ENCODE measurements at regions not wholly inside any gene's neighbourhood (a gene's known extent, or its start where the extent isn't known, plus 50 kb on each side); places are given as distances from the start of the nearest gene placed in this dataset.

DNA sequence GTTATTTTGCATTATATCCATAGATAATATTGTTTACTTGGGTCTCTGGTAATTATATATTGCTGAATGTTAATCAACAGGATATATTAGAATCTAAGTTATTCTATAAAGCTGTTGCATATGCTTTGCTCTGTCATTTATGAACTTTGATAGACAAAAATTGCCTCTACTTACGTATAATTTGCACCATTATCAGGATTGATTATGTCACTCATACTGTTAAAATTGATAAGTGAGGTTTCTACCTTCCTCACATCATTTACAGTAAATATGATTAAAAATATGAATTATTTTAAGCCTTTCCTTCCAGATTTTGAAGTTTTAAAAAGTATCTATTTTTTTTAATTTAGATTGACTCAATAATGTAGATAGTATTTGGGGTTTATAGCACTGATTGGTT lies 1540.4 kb upstream of the PRMT6 start:
- H3K27ac ChIP-seq (ENCODE audit: control insufficient read depth, insufficient read depth): no peak overlapping the region
- CTCF ChIA-PET: no interaction called here
- SMC1A ChIA-PET (ENCODE audit: uncharacterized antibody, unreplicated experiment): interaction anchor here (0.7 kb wide), 1 partner anchor 71 kb away, joined by 3 read pairs; no protein-coding TSS in a partner anchor
- intact Hi-C loops (cut with micrococcal nuclease; ENCODE audit: unreplicated experiment) (no loop called here), in situ Hi-C loops (cut with MboI) (no loop called here)
- no peaks in the 10 kb centered on the region for H3K4me1 ChIP-seq (ENCODE audit: control insufficient read depth, insufficient read depth, low read length)
- TF ChIP-seq NKRF (conservative IDR thresholded peaks at IDR 0.05) (no peak), PAX5 (IDR thresholded peaks at IDR 0.05; ENCODE audit: borderline replicate concordance, low read depth, low read length) (no peak), WRNIP1 (IDR thresholded peaks at IDR 0.05; ENCODE audit: borderline replicate concordance, low read depth, low read length) (no peak), GATAD2B (conservative IDR thresholded peaks at IDR 0.05; ENCODE audit: low read depth) (no peak), CEBPB (IDR thresholded peaks at IDR 0.05; ENCODE audit: borderline replicate concordance in 1 of 2, low read depth in 2 of 2, low read length in 2 of 2) (no peak), SIN3A (IDR thresholded peaks at IDR 0.05; ENCODE audit: low read depth, low read length) (no peak), BCLAF1 (IDR thresholded peaks at IDR 0.05) (no peak), NR2F1 (conservative IDR thresholded peaks at IDR 0.05) (no peak), JUND (IDR thresholded peaks at IDR 0.05; ENCODE audit: low read depth, low read length) (no peak), RUNX3 (IDR thresholded peaks at IDR 0.05; ENCODE audit: low read length) (no peak), REST (IDR thresholded peaks at IDR 0.05; ENCODE audit: low read depth, low read length) (no peak), CBX5 (IDR thresholded peaks at IDR 0.05; ENCODE audit: low read depth) (no peak), ZNF384 (IDR thresholded peaks at IDR 0.05; ENCODE audit: borderline replicate concordance, low read depth, low read length) (no peak), HDAC6 (IDR thresholded peaks at IDR 0.05; ENCODE audit: unreplicated experiment) (no peak), KLF5 (IDR thresholded peaks at IDR 0.05; ENCODE audit: partially characterized antibody) (no peak)
- TF ChIP-seq, protein P1, sequence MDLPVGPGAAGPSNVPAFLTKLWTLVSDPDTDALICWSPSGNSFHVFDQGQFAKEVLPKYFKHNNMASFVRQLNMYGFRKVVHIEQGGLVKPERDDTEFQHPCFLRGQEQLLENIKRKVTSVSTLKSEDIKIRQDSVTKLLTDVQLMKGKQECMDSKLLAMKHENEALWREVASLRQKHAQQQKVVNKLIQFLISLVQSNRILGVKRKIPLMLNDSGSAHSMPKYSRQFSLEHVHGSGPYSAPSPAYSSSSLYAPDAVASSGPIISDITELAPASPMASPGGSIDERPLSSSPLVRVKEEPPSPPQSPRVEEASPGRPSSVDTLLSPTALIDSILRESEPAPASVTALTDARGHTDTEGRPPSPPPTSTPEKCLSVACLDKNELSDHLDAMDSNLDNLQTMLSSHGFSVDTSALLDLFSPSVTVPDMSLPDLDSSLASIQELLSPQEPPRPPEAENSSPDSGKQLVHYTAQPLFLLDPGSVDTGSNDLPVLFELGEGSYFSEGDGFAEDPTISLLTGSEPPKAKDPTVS (IDR thresholded peaks at IDR 0.05; ENCODE audit: low read depth, low read length): no peak
- H3K4me2 ChIP-seq (ENCODE audit: control insufficient read depth, insufficient read depth): no peak overlapping the region
- FAIRE-seq: no peak
- no peak overlapping the region for H3K4me3 ChIP-seq
- no peak overlapping the region for H3K9ac ChIP-seq (ENCODE audit: control insufficient read depth, insufficient read depth, low read length)
- H3K36me3 ChIP-seq (ENCODE audit: control insufficient read depth in 2 of 2, insufficient read depth in 2 of 2, low read length in 1 of 2): no peaks in the 10 kb centered on the region
- POLR2A ChIA-PET: no interaction called here
- H3K27me3 ChIP-seq (replicated peaks in 1 of 2; ENCODE audit: control insufficient read depth in 2 of 2, insufficient read depth in 2 of 2, low read length in 1 of 2): no peaks in the 10 kb centered on the region
- H3K79me2 ChIP-seq (ENCODE audit: control insufficient read depth, insufficient read depth, low read length): no peaks in the 10 kb centered on the region
- 0% methylated on average over 1 of the region's 1 CpG for WGBS (ENCODE audit: insufficient coverage, insufficient replicate concordance, low lambda C conversion rate, missing lambda C conversion rate)
- H2AFZ ChIP-seq (ENCODE audit: control insufficient read depth, low read depth, low read length): no peak overlapping the region
- no peak for ATAC-seq
- RAD21 ChIA-PET (ENCODE audit: unreplicated experiment): no interaction called here
- no peak for DNase-seq (ENCODE audit: low read depth, low spot score)
- no peaks in the 10 kb centered on the region for H3K9me3 ChIP-seq (replicated peaks; ENCODE audit: control insufficient read depth, insufficient read depth, low read length)
- no TSS peak for BruUV-seq (replicated peaks)
- H4K20me1 ChIP-seq (ENCODE audit: control insufficient read depth, insufficient read depth): no peaks in the 10 kb centered on the region

All from GM12878 (cell line).